MM.1S (cell line): ENCODE measurements at regions not wholly inside any gene's neighbourhood (a gene's known extent, or its start where the extent isn't known, plus 50 kb on each side); places are given as distances from the start of the nearest gene placed in this dataset.

Experiments
- DNase-seq: peaks from one replicate; pipeline ENCODE4 v3.0.0-alpha.2; 2015
- H2AFZ ChIP-seq: fragments of 300-600 bp; sonication (generic); 2 replicates; pipeline ENCODE4 v1.6.0; 2016; ENCODE audit warnings: antibody characterized with exemption, low read length
- H3F3A ChIP-seq: fragments of 300-600 bp; sonication (generic); 2 replicates; pipeline ENCODE4 v1.6.1; 2016; ENCODE audit warnings: mild to moderate bottlenecking, antibody characterized with exemption, low read length, moderate library complexity, mixed read lengths; ENCODE audit not compliant: insufficient read depth
- H3K27ac ChIP-seq: fragments of 300-600 bp; sonication (generic); 2 replicates; pipeline ENCODE4 v1.5.1; 2016; ENCODE audit warnings: mild to moderate bottlenecking, low read length
- H3K27me3 ChIP-seq: fragments of 300-600 bp; sonication (generic); replicated peaks from 2 replicates; pipeline ENCODE4 v1.6.0; 2016; ENCODE audit warnings: low read length; ENCODE audit not compliant: insufficient read depth
- H3K36me3 ChIP-seq: fragments of 300-600 bp; sonication (generic); replicated peaks from 2 replicates; pipeline ENCODE4 v1.6.1; 2016; ENCODE audit warnings: mild to moderate bottlenecking, low read length, mixed read lengths; ENCODE audit not compliant: insufficient read depth
- H3K4me1 ChIP-seq: fragments of 300-600 bp; sonication (generic); 2 replicates; pipeline ENCODE4 v1.6.1; 2016; ENCODE audit warnings: low read length, mixed read lengths
- H3K4me2 ChIP-seq: fragments of 300-600 bp; sonication (generic); 2 replicates; pipeline ENCODE4 v1.6.0; 2016; ENCODE audit warnings: low read depth, low read length
- H3K4me3 ChIP-seq: fragments of 300-600 bp; sonication (generic); 2 replicates; pipeline ENCODE4 v1.5.1; 2016; ENCODE audit warnings: low read length, mixed read lengths
- H3K79me2 ChIP-seq: fragments of 300-600 bp; sonication (generic); 2 replicates; pipeline ENCODE4 v1.6.1; 2016; ENCODE audit warnings: mixed run types, low read length, mixed read lengths
- H3K9ac ChIP-seq: fragments of 300-600 bp; sonication (generic); 2 replicates; pipeline ENCODE4 v1.6.1; 2016; ENCODE audit warnings: low read length, mixed read lengths
- H3K9me2 ChIP-seq: fragments of 300-600 bp; sonication (generic); replicated peaks from 2 replicates; pipeline ENCODE4 v1.6.1; 2016; ENCODE audit warnings: mild to moderate bottlenecking, low read length, mixed read lengths; ENCODE audit not compliant: insufficient read depth
- H3K9me3 ChIP-seq: fragments of 300-600 bp; sonication (generic); replicated peaks from 2 replicates; pipeline ENCODE4 v1.6.1; 2016; ENCODE audit warnings: mild to moderate bottlenecking, low read length, mixed read lengths; ENCODE audit not compliant: insufficient read depth
- H4K20me1 ChIP-seq: fragments of 300-600 bp; sonication (generic); 2 replicates; pipeline ENCODE4 v1.6.1; 2016; ENCODE audit warnings: mild to moderate bottlenecking, low read length, moderate library complexity, mixed read lengths; ENCODE audit not compliant: insufficient read depth
- EZH2 ChIP-seq: fragments of 300-600 bp; sonication (generic); optimal IDR thresholded peaks from 2 replicates; pipeline ENCODE3; 2017; ENCODE audit warnings: low read depth, mild to moderate bottlenecking, antibody characterized with exemption, low read length, mixed read lengths
- EZH2phosphoT487 ChIP-seq: fragments of 300-600 bp; sonication (generic); IDR thresholded peaks from 2 replicates; pipeline ENCODE4 v1.6.1; 2018; ENCODE audit warnings: antibody characterized with exemption, low read length
- TF ChIP-seq, protein P1 (sequence below): fragments of 300-600 bp; sonication (generic); IDR thresholded peaks from 2 replicates; pipeline ENCODE4 v1.5.1; 2016; ENCODE audit warnings: antibody characterized with exemption, low read length, mixed read lengths

DNA sequence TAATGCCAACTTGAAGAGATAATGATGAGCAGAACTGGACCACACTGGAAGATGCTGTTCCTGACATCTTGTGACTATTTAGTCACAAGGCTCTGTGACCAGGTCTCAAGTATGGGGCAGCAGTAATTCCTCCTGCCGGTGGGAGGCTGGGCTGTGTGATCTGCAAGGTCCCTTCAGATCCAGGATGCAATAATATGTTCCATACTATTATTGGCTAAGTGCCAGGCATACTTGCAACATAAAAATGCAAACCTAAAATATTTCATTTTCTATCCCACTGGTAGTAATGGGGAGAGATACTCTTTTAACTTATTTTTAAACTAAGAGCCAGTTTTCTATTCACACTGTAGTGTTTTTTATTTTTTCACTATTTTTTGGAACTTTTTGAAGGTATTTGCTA lies 171.5 kb downstream of the CYP26A1 start:
- H3K79me2 ChIP-seq: no peaks in the 10 kb centered on the region
- TF ChIP-seq, protein P1, sequence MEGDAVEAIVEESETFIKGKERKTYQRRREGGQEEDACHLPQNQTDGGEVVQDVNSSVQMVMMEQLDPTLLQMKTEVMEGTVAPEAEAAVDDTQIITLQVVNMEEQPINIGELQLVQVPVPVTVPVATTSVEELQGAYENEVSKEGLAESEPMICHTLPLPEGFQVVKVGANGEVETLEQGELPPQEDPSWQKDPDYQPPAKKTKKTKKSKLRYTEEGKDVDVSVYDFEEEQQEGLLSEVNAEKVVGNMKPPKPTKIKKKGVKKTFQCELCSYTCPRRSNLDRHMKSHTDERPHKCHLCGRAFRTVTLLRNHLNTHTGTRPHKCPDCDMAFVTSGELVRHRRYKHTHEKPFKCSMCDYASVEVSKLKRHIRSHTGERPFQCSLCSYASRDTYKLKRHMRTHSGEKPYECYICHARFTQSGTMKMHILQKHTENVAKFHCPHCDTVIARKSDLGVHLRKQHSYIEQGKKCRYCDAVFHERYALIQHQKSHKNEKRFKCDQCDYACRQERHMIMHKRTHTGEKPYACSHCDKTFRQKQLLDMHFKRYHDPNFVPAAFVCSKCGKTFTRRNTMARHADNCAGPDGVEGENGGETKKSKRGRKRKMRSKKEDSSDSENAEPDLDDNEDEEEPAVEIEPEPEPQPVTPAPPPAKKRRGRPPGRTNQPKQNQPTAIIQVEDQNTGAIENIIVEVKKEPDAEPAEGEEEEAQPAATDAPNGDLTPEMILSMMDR: no peak
- no peaks in the 10 kb centered on the region for H3F3A ChIP-seq
- H3K36me3 ChIP-seq: no peaks in the 10 kb centered on the region
- H3K4me2 ChIP-seq: no peak overlapping the region
- H3K9me3 ChIP-seq: no peaks in the 10 kb centered on the region
- DNase-seq: no peak
- no peak overlapping the region for H2AFZ ChIP-seq
- H3K27ac ChIP-seq: no peak overlapping the region
- H3K9ac ChIP-seq: no peak overlapping the region
- H3K27me3 ChIP-seq: no peaks in the 10 kb centered on the region
- no peaks in the 10 kb centered on the region for H3K4me1 ChIP-seq
- H4K20me1 ChIP-seq: no peaks in the 10 kb centered on the region
- H3K9me2 ChIP-seq: no peaks in the 10 kb centered on the region
- H3K4me3 ChIP-seq: no peak overlapping the region

DNA sequence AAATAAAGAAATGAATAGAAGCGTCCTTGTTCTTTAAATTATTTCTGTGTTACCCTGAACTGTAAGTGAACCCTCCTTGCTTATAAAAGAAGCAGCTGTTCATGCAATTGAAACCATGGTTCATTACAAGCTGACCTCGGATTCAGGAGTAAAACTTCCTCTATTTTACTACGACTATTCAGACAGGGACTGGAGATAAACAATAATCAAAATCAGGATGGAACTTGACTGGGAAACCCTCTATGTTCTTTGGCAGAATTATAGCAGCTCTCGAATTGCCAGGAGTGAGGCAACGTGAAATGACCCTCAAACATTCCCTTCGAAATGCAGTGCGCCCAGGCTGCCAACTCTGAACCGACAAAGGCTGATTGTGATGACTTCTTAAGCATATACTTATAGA lies 172.1 kb downstream of the CYP26A1 start:
- Histone ChIP-seq H4K20me1 (no peaks in the 10 kb centered on the region), H3K4me1 (no peaks in the 10 kb centered on the region), H2AFZ (no peak overlapping the region), H3K4me3 (no peak overlapping the region), H3K4me2 (no peak overlapping the region), H3F3A (no peaks in the 10 kb centered on the region), H3K9me3 (no peaks in the 10 kb centered on the region), H3K9me2 (no peaks in the 10 kb centered on the region), H3K36me3 (no peaks in the 10 kb centered on the region), H3K9ac (no peak overlapping the region), H3K27ac (no peak overlapping the region), H3K27me3 (no peaks in the 10 kb centered on the region), H3K79me2 (no peaks in the 10 kb centered on the region)
- TF ChIP-seq EZH2phosphoT487: no peak
- no peak for TF ChIP-seq EZH2
- DNase-seq: no peak

DNA sequence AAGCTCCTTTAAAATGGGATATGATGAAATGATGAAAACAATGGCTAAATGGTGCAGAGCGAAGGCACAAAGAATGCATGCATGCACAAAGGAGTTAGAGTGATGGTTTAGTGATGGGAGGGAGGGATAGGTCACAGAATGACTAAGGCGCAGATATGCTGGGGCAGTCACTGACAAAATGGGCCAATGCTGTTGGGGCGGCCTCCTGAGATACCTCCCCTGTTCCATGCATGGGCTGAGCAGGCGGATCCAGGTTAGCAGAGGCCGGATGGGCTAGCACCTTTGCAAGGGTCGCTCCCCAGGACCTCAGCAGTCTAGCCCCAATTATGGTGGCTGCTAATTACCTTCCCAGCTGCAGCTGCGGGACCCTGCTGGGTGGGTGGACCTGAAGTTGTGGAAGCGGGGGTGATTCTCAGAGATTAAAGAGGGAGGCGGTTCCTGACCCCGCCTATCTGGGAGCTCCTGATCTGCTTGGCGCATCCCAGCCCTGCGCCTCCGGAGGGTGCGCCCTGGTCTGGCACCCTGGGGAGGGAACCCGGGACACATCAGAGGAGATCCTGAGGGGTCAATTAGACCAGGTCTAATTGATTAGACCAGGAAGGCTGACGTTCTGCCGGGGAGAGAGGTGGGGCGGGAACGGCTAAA lies 175.0 kb downstream of the CYP26A1 start:
- no peaks in the 10 kb centered on the region for H3K36me3 ChIP-seq
- no peak overlapping the region for H3K9ac ChIP-seq
- no peaks in the 10 kb centered on the region for H3K79me2 ChIP-seq
- H3F3A ChIP-seq: no peaks in the 10 kb centered on the region
- H3K9me2 ChIP-seq: no peaks in the 10 kb centered on the region
- DNase-seq: no peak
- no peaks in the 10 kb centered on the region for H3K27me3 ChIP-seq
- H3K27ac ChIP-seq: no peak overlapping the region
- no peak overlapping the region for H3K4me3 ChIP-seq
- H3K9me3 ChIP-seq: no peaks in the 10 kb centered on the region
- H4K20me1 ChIP-seq: no peaks in the 10 kb centered on the region
- H3K4me1 ChIP-seq: no peaks in the 10 kb centered on the region
- H3K4me2 ChIP-seq: no peak overlapping the region
- no peak overlapping the region for H2AFZ ChIP-seq
- TF ChIP-seq, protein P1: no peak

DNA sequence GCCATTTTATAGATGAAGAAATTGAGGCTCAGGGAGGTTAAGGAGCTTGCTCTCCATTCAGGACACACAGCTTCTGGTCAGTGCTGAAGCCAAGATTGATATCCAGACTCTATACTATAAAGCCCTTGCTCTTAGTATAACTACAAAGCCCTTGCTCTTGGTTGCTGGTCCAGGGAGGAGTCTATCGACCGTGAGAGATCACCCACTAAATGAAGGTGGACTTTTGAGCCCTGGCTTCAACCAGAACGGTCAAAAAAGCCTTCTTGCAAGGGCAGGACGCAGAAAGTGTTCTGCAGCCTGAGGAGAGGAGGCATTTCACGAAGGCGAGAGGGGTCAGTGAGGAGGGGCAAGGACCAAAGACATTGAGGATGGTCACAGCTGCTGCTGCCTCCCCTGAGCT lies 176.3 kb downstream of the CYP26A1 start:
- DNase-seq: no peak
- no peaks in the 10 kb centered on the region for H3K36me3 ChIP-seq
- no peaks in the 10 kb centered on the region for H3K9me2 ChIP-seq
- no peak overlapping the region for H2AFZ ChIP-seq
- no peak overlapping the region for H3K4me3 ChIP-seq
- H3K4me1 ChIP-seq: no peaks in the 10 kb centered on the region
- H3K4me2 ChIP-seq: no peak overlapping the region
- no peak overlapping the region for H3K9ac ChIP-seq
- no peaks in the 10 kb centered on the region for H4K20me1 ChIP-seq
- no peaks in the 10 kb centered on the region for H3K27me3 ChIP-seq
- TF ChIP-seq, protein P1: no peak
- TF ChIP-seq EZH2phosphoT487: no peak
- no peak for TF ChIP-seq EZH2
- H3K79me2 ChIP-seq: no peaks in the 10 kb centered on the region
- no peaks in the 10 kb centered on the region for H3K9me3 ChIP-seq
- no peaks in the 10 kb centered on the region for H3F3A ChIP-seq
- no peak overlapping the region for H3K27ac ChIP-seq
